GM12891 (cell line): ENCODE measurements at regions not wholly inside any gene's neighbourhood (a gene's known extent, or its start where the extent isn't known, plus 50 kb on each side); places are given as distances from the start of the nearest gene placed in this dataset.

Experiments used
- DNase-seq: peaks from one replicate; pipeline ENCODE4 v3.0.0; 2011; ENCODE audit warnings: low spot score; ENCODE audit not compliant: insufficient read length
- FAIRE-seq: peaks from 2 replicates; lab custom pipeline; 2011; peaks lifted over from hg19 to GRCh38; lab: Jason Lieb, UNC
- PAX5 ChIP-seq: IDR thresholded peaks from 2 replicates; pipeline ENCODE4 v1.6.1; 2011; ENCODE audit warnings: low read length, moderate library complexity, mild to moderate bottlenecking; ENCODE audit not compliant: insufficient read depth, severe bottlenecking
- POLR2A ChIP-seq: IDR thresholded peaks from 2 replicates; pipeline ENCODE4 v1.6.1; 2011; ENCODE audit warnings: low read depth, low read length, control low read depth
- POLR2AphosphoS5 ChIP-seq: IDR thresholded peaks from 2 replicates; pipeline ENCODE4 v1.6.1; 2011; ENCODE audit warnings: low read depth, low read length, control low read depth
- POU2F2 ChIP-seq: IDR thresholded peaks from 2 replicates; pipeline ENCODE4 v1.6.1; 2011; ENCODE audit warnings: low read depth, mild to moderate bottlenecking, control low read depth, low read length, moderate library complexity
- SPI1 ChIP-seq: IDR thresholded peaks from 2 replicates; pipeline ENCODE4 v1.6.1; 2011; ENCODE audit warnings: low read depth, low read length, control low read depth
- TAF1 ChIP-seq: IDR thresholded peaks from 2 replicates; pipeline ENCODE4 v1.6.1; 2011; ENCODE audit warnings: low read depth, low read length, control low read depth

GRCh38 chr4:4664234-4664633 lies 122.4 kb upstream of the STX18 start:
- TF ChIP-seq TAF1 (no peak), POU2F2 (no peak), PAX5 (no peak), POLR2AphosphoS5 (no peak), SPI1 (no peak), POLR2A (no peak)
- no peak for DNase-seq
- FAIRE-seq = no peak

GRCh38 chr4:4663028-4663427 lies 121.2 kb upstream of the STX18 start:
- no peak for TF ChIP-seq SPI1
- no peak for TF ChIP-seq POLR2A
- TF ChIP-seq POLR2AphosphoS5 = no peak
- TF ChIP-seq PAX5 = no peak
- no peak for TF ChIP-seq POU2F2
- TF ChIP-seq TAF1 = no peak

GRCh38 chr4:4662230-4662629 lies 120.4 kb upstream of the STX18 start:
- no peak for FAIRE-seq
- no peak for TF ChIP-seq POLR2AphosphoS5
- TF ChIP-seq POU2F2 = no peak
- TF ChIP-seq TAF1 = no peak
- DNase-seq = no peak

More at GRCh38 chr4:4663028-4663427, 121.2 kb upstream of the STX18 start:
- DNase-seq = no peak
- FAIRE-seq = no peak

GRCh38 chr4:4659871-4660651 lies 118.2 kb upstream of the STX18 start:
- FAIRE-seq (no peak), DNase-seq (no peak)
- TF ChIP-seq TAF1 = no peak
- no peak for TF ChIP-seq PAX5
- TF ChIP-seq POLR2AphosphoS5 = no peak
- TF ChIP-seq SPI1 = no peak
- no peak for TF ChIP-seq POLR2A
- TF ChIP-seq POU2F2 = no peak

GRCh38 chr4:4658052-4658451 lies 116.2 kb upstream of the STX18 start:
- no peak for TF ChIP-seq POLR2AphosphoS5
- no peak for TF ChIP-seq POU2F2
- TF ChIP-seq POLR2A = no peak
- TF ChIP-seq TAF1 = no peak
- no peak for DNase-seq
- no peak for FAIRE-seq

- FAIRE-seq (no peak), DNase-seq (no peak)
- no peak for TF ChIP-seq POU2F2
- TF ChIP-seq SPI1 = no peak
- TF ChIP-seq POLR2AphosphoS5 = no peak
- no peak for TF ChIP-seq PAX5
- TF ChIP-seq POLR2A = no peak
- TF ChIP-seq TAF1 = no peak
Measured at GRCh38 chr4:4656977-4657376, 115.1 kb upstream of the STX18 start.

- no peak for FAIRE-seq
Measured at GRCh38 chr4:4655901-4656300, 114.1 kb upstream of the STX18 start.

GRCh38 chr4:4655011-4655410 lies 113.2 kb upstream of the STX18 start:
- no peak for TF ChIP-seq PAX5
- no peak for TF ChIP-seq SPI1
- TF ChIP-seq POLR2AphosphoS5 = no peak
- no peak for TF ChIP-seq POU2F2
- no peak for TF ChIP-seq POLR2A
- TF ChIP-seq TAF1 = no peak
- FAIRE-seq (no peak), DNase-seq (no peak)

More at GRCh38 chr4:4655901-4656300, 114.1 kb upstream of the STX18 start:
- no peak for DNase-seq
- TF ChIP-seq POLR2A (no peak), PAX5 (no peak), POU2F2 (no peak), POLR2AphosphoS5 (no peak), SPI1 (no peak), TAF1 (no peak)

GRCh38 chr4:4651811-4652755 lies 110.2 kb upstream of the STX18 start:
- DNase-seq (no peak), FAIRE-seq (no peak)
- no peak for TF ChIP-seq TAF1
- no peak for TF ChIP-seq SPI1
- no peak for TF ChIP-seq PAX5
- TF ChIP-seq POU2F2 = no peak
- no peak for TF ChIP-seq POLR2A
- no peak for TF ChIP-seq POLR2AphosphoS5

GRCh38 chr4:4647041-4647440 lies 105.2 kb upstream of the STX18 start:
- TF ChIP-seq TAF1 (no peak), POU2F2 (no peak), POLR2AphosphoS5 (no peak), PAX5 (no peak), SPI1 (no peak), POLR2A (no peak)
- DNase-seq = no peak

More at GRCh38 chr4:4647041-4647440, 105.2 kb upstream of the STX18 start:
- no peak for FAIRE-seq
